Right lobe of liver (tissue), 4 donors: ENCODE measurements at regions not wholly inside any gene's neighbourhood (a gene's known extent, or its start where the extent isn't known, plus 50 kb on each side); places are given as distances from the start of the nearest gene placed in this dataset.

Source experiments
- CTCF ChIP-seq, 4 donors: fragments of 200-600 bp in 3 of 4; fragments of 450-650 bp in 1 of 4; IDR thresholded peaks; one replicate each; pipeline versions ENCODE4 v1.5.1 to v1.8.0; 2016 to 2022; ENCODE audit warnings: antibody characterized with exemption in 4 of 4, mild to moderate bottlenecking in 2 of 4
- POLR2A ChIP-seq: fragments of 450-650 bp; IDR thresholded peaks from one replicate; pipeline ENCODE4 v1.6.1; 2017; ENCODE audit warnings: antibody characterized with exemption, mild to moderate bottlenecking
- donor health status: DM: no; HTN: no; CAD: no.
- donor health status: DM: no; HTN: no; CAD: no.
- donor health status: DM: no; HTN: yes; CAD: no.

GRCh38 chr5:96209829-96210228 lies 223.2 kb downstream of the PCSK1 start:
- TF ChIP-seq CTCF (IDR thresholded peaks at IDR 0.05) = no peak
- no peak for TF ChIP-seq POLR2A
